Stimulated activated CD4-positive, alpha-beta T cell treated with anti-CD3 and anti-CD28 coated beads, TNF-alpha, amount 100 ng/mL, for 24 hours (primary cell): ENCODE measurements at regions not wholly inside any gene's neighbourhood (a gene's known extent, or its start where the extent isn't known, plus 50 kb on each side); places are given as distances from the start of the nearest gene placed in this dataset.
A peak's percentile ranks its signal among the peaks of the same experiment; 100 is the strongest.

ENCODE experiments used
- DNase-seq, 3 experiments: peaks; one replicate each; pipeline ENCODE4 v3.0.0-alpha.2; 2020; ENCODE audit warnings: low read depth in 3 of 3

GRCh38 chr18:45266023-45266422, 349.3 kb upstream of the SLC14A2 start:
- no peak for DNase-seq

GRCh38 chr18:45267622-45268021, 347.7 kb upstream of the SLC14A2 start:
- no peak for DNase-seq

- DNase-seq, result no peak
Measured at GRCh38 chr18:45268583-45268982, 346.7 kb upstream of the SLC14A2 start.

GRCh38 chr18:45270289-45270771, 344.9 kb upstream of the SLC14A2 start:
- DNase-seq, result no peak

GRCh38 chr18:45274026-45274425, 341.2 kb upstream of the SLC14A2 start:
- no peak for DNase-seq

- DNase-seq, result peak in 1 of 3 experiments; percentile 4
Measured at GRCh38 chr18:45275367-45276113, 339.7 kb upstream of the SLC14A2 start.

- DNase-seq, result no peak
Measured at GRCh38 chr18:45276878-45277277, 338.4 kb upstream of the SLC14A2 start.

- DNase-seq, result no peak
Measured at GRCh38 chr18:45277908-45278307, 337.4 kb upstream of the SLC14A2 start.

- no peak for DNase-seq
Measured at GRCh38 chr18:45280481-45281276, 334.6 kb upstream of the SLC14A2 start.

- DNase-seq, result no peak
Measured at GRCh38 chr18:45282101-45282812, 333.0 kb upstream of the SLC14A2 start.

- no peak for DNase-seq
Measured at GRCh38 chr18:45284174-45284573, 331.1 kb upstream of the SLC14A2 start.

- DNase-seq, result no peak
Measured at GRCh38 chr18:45284851-45285250, 330.4 kb upstream of the SLC14A2 start.

GRCh38 chr18:45285251-45285650, 330.0 kb upstream of the SLC14A2 start:
- no peak for DNase-seq

- no peak for DNase-seq
Measured at GRCh38 chr18:45286431-45286830, 328.8 kb upstream of the SLC14A2 start.

GRCh38 chr18:45287531-45287930, 327.7 kb upstream of the SLC14A2 start:
- no peak for DNase-seq

- DNase-seq, result no peak
Measured at GRCh38 chr18:45290364-45290763, 324.9 kb upstream of the SLC14A2 start.

GRCh38 chr18:45291621-45292615, 323.4 kb upstream of the SLC14A2 start:
- no peak for DNase-seq

- DNase-seq, result no peak
Measured at GRCh38 chr18:45295388-45295787, 319.9 kb upstream of the SLC14A2 start.

- no peak for DNase-seq
Measured at GRCh38 chr18:45298986-45299385, 316.3 kb upstream of the SLC14A2 start.

- DNase-seq, result no peak
Measured at GRCh38 chr18:45303026-45303425, 312.2 kb upstream of the SLC14A2 start.

- DNase-seq, result no peak
Measured at GRCh38 chr18:45304558-45304957, 310.7 kb upstream of the SLC14A2 start.
